K562 (cell line): ENCODE measurements at regions not wholly inside any gene's neighbourhood (a gene's known extent, or its start where the extent isn't known, plus 50 kb on each side); places are given as distances from the start of the nearest gene placed in this dataset.
A peak's percentile ranks its signal among the peaks of the same experiment; 100 is the strongest.
"Not testable (repeated sequence)": the region's sequence is repeated elsewhere in the genome, so short reads cannot be mapped to it uniquely, and the experiment has no call there.

Experiments used
- ATAC-seq: fragments of 200-7000 bp; cut with Tn5 transposase; 3 replicates; pipeline ENCODE4 v1.9.1; 2020; ENCODE audit warnings: moderate library complexity
- BruUV-seq: library from RNA; stranded (reverse); fragments of 400-500 nt; replicated peaks from 2 replicates; lab custom pipeline; 2021; lab: Mats Ljungman, UMichigan
- CTCF ChIA-PET: fragments of 300-600 bp; formaldehyde crosslinking; extraction: SDS; loops from one replicate; lab custom pipeline; 2021; ENCODE audit warnings: low intra/inter-chr PET ratio; lab: Yijun Ruan, JAX
- POLR2A ChIA-PET: fragments of 300-600, 350-650 bp; sonication (Branson Sonifier 250); formaldehyde crosslinking; extraction: SDS; loops from one replicate; lab custom pipeline; 2021; ENCODE audit warnings: antibody characterized with exemption, inconsistent platforms; lab: Yijun Ruan, JAX
- DNase-seq, 4 experiments: peaks; one replicate each; pipeline versions ENCODE4 v3.0.0 to v3.0.0-alpha.2; 2011 to 2018; ENCODE audit warnings: low spot score in 3 of 4, mixed read lengths in 3 of 4; ENCODE audit errors: extremely low read depth in 1 of 4
- FAIRE-seq: peaks from 2 replicates; lab custom pipeline; 2011; peaks lifted over from hg19 to GRCh38; lab: Jason Lieb, UNC
- H2AFZ ChIP-seq: 2 replicates; pipeline ENCODE4 v1.6.0; 2011; ENCODE audit warnings: low read depth, low read length, control low read depth, inconsistent platforms
- H3K27ac ChIP-seq: fragments of 200-600 bp; 3 replicates; pipeline ENCODE4 v1.8.0; 2011; ENCODE audit warnings: low read depth, mild to moderate bottlenecking, control low read depth, inconsistent platforms, low read length, moderate library complexity, mixed read lengths; ENCODE audit errors: extremely low read depth
- H3K27me3 ChIP-seq, 2 experiments: fragments of 300-600 bp in 1 of 2; 2 replicates in 1 of 2; 3 replicates in 1 of 2; pipeline versions ENCODE4 v1.6.0 to v1.8.0; 2011; ENCODE audit warnings: inconsistent platforms in 2 of 2, low read length in 2 of 2, mild to moderate bottlenecking in 1 of 2, mixed read lengths in 1 of 2, moderate library complexity in 1 of 2; ENCODE audit not compliant: control insufficient read depth in 2 of 2, insufficient read depth in 2 of 2
- H3K36me3 ChIP-seq: fragments of 300-600 bp; 3 replicates; pipeline ENCODE4 v1.8.0; 2011; ENCODE audit warnings: mild to moderate bottlenecking, low read length, inconsistent platforms; ENCODE audit not compliant: control insufficient read depth, insufficient read depth
- H3K4me1 ChIP-seq, 2 experiments: fragments of 200-600 bp in 1 of 2; replicated peaks in 1 of 2; 2 replicates in 1 of 2; 3 replicates in 1 of 2; pipeline versions ENCODE4 v1.5.1 to v1.8.0; 2011; ENCODE audit warnings: inconsistent platforms in 2 of 2, low read length in 2 of 2, mild to moderate bottlenecking in 1 of 2, mixed read lengths in 1 of 2, moderate library complexity in 1 of 2; ENCODE audit not compliant: control insufficient read depth in 2 of 2, insufficient read depth in 2 of 2
- H3K4me2 ChIP-seq: 2 replicates; pipeline ENCODE4 v1.6.1; 2011; ENCODE audit warnings: low read length, control low read depth, inconsistent platforms, mixed read lengths; ENCODE audit not compliant: insufficient read depth
- H3K4me3 ChIP-seq: fragments of 200-600 bp; sonication (generic), shearing (Covaris generic); 2 replicates; pipeline ENCODE4 v1.5.1; 2016; ENCODE audit warnings: control low read depth, inconsistent platforms
- H3K79me2 ChIP-seq: fragments of 200-600 bp; 3 replicates; pipeline ENCODE4 v1.8.0; 2011; ENCODE audit warnings: low read length, inconsistent platforms; ENCODE audit not compliant: control insufficient read depth, insufficient read depth
- H3K9ac ChIP-seq, 2 experiments: 2 replicates each; pipeline versions ENCODE4 v1.6.0 to v1.6.1; 2011; ENCODE audit warnings: low read depth in 2 of 2, low read length in 2 of 2, control low read depth in 1 of 2, inconsistent platforms in 1 of 2, mild to moderate bottlenecking in 1 of 2, mixed read lengths in 1 of 2; ENCODE audit not compliant: insufficient read depth in 1 of 2
- H3K9me1 ChIP-seq: one replicate; pipeline ENCODE4 v1.6.0; 2011; ENCODE audit warnings: inconsistent platforms, mild to moderate bottlenecking, low read length, moderate library complexity; ENCODE audit not compliant: control insufficient read depth, insufficient read depth
- H3K9me3 ChIP-seq: replicated peaks from 2 replicates; pipeline ENCODE4 v1.5.1; 2011; ENCODE audit warnings: low read depth, low read length, inconsistent platforms; ENCODE audit not compliant: control insufficient read depth, insufficient read depth
- H4K20me1 ChIP-seq: replicated peaks from 2 replicates; pipeline ENCODE4 v1.6.1; 2011; ENCODE audit warnings: low read length, inconsistent platforms, mixed read lengths; ENCODE audit not compliant: control insufficient read depth, insufficient read depth
- BCOR ChIP-seq: fragments of 450-650 bp; IDR thresholded peaks from 2 replicates; pipeline ENCODE4 v1.6.1; 2016
- ETV6 ChIP-seq, 3 experiments: fragments of 150-350 bp in 1 of 3; sonication (generic) in 1 of 3; formaldehyde crosslinking in 1 of 3; IDR thresholded peaks; 2 replicates each; pipeline versions ENCODE4 v1.6.1 to v1.8.0; 2014 to 2022; ENCODE audit warnings: borderline replicate concordance in 2 of 3, low read depth in 2 of 3, antibody characterized with exemption in 1 of 3, low read length in 1 of 3, mild to moderate bottlenecking in 1 of 3, missing genetic modification reagents in 1 of 3
- RNF219 ChIP-seq: fragments of 250-450 bp; sonication (Bioruptor Pico); IDR thresholded peaks from 2 replicates; pipeline ENCODE4 v1.5.0; 2022; ENCODE audit warnings: mild to moderate bottlenecking
- ZNF146 ChIP-seq: IDR thresholded peaks from one replicate; pipeline ENCODE4 v1.6.1; 2018; ENCODE audit warnings: missing compliant biosample characterization; ENCODE audit not compliant: unreplicated experiment
- ZNF253 ChIP-seq: fragments of 250-450 bp; sonication (Bioruptor Pico); conservative IDR thresholded peaks from 2 replicates; pipeline ENCODE4 v1.6.1; 2021; ENCODE audit warnings: mild to moderate bottlenecking
- ZNF57 ChIP-seq: fragments of 450-650 bp; formaldehyde crosslinking; IDR thresholded peaks from 2 replicates; pipeline ENCODE4 v1.4.0; 2020; ENCODE audit warnings: mild to moderate bottlenecking, moderate library complexity
- WGBS: fragments of 100-300 bp; shearing (Covaris generic); methylation state at CpG from one replicate; pipeline ENCODE4 v1.1.6; 2016; ENCODE audit warnings: low coverage, mixed read lengths; ENCODE audit not compliant: insufficient coverage; ENCODE audit errors: missing lambda C conversion rate; 5-methylcytosine and 5-hydroxymethylcytosine counted together
- in situ Hi-C: fragments of 300-500 bp; cut with MboI; formaldehyde crosslinking; loops from 4 replicates; pipeline ENCODE4 v1.15.0; 2018; ENCODE audit warnings: inconsistent platforms, mixed read lengths
- intact Hi-C: fragments of 100-400 bp; cut with micrococcal nuclease; formaldehyde crosslinking; loops from 2 replicates; pipeline ENCODE4 v1.14.2; 2022
- TF ChIP-seq, protein P1 (sequence below): fragments of 150-350 bp; conservative IDR thresholded peaks from 2 replicates; pipeline ENCODE4 v1.6.1; 2014; ENCODE audit warnings: low read length

- in situ Hi-C loops = loop anchor here (10.0 kb wide), 1 partner anchor 885 kb away; no protein-coding TSS in a partner anchor
Measured at GRCh38 chr4:82279550-82279949, 94.2 kb downstream of the HNRNPD start.

DNA sequence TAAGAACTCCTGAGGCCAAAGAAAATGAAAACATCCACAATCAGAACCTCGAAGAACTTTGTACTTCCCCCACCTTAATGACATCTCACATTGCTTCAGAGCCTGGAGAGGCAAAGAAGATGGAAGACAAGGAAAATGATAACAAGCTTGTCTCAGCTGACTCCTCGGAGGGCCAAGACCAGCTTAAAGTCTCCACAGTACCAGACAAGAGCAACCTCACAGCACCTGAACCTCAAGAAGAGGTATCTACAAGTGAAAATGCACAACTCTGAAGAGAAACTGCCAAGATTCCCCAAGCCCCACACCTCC, 97.5 kb downstream of the HNRNPD start:
- no peak overlapping the region for H3K4me3 ChIP-seq
- H3K9me3 ChIP-seq = no peaks in the 10 kb centered on the region
- no peak overlapping the region for H3K9ac ChIP-seq
- no peaks in the 10 kb centered on the region for H3K4me1 ChIP-seq
- H3K4me2 ChIP-seq = no peak overlapping the region
- no peak for DNase-seq
- H4K20me1 ChIP-seq = no peaks in the 10 kb centered on the region
- TF ChIP-seq ETV6 (IDR thresholded peaks at IDR 0.05; ENCODE audit: borderline replicate concordance in 1 of 2, low read depth in 2 of 2, low read length in 1 of 2) (no peak), ETV6 (CRISPR knock-in tag; IDR thresholded peaks at IDR 0.05; ENCODE audit: borderline replicate concordance) (no peak), ZNF253 (CRISPR knock-in tag) (no peak), RNF219 (no peak), ZNF57 (CRISPR knock-in tag) (no peak)
- TF ChIP-seq, protein P1, sequence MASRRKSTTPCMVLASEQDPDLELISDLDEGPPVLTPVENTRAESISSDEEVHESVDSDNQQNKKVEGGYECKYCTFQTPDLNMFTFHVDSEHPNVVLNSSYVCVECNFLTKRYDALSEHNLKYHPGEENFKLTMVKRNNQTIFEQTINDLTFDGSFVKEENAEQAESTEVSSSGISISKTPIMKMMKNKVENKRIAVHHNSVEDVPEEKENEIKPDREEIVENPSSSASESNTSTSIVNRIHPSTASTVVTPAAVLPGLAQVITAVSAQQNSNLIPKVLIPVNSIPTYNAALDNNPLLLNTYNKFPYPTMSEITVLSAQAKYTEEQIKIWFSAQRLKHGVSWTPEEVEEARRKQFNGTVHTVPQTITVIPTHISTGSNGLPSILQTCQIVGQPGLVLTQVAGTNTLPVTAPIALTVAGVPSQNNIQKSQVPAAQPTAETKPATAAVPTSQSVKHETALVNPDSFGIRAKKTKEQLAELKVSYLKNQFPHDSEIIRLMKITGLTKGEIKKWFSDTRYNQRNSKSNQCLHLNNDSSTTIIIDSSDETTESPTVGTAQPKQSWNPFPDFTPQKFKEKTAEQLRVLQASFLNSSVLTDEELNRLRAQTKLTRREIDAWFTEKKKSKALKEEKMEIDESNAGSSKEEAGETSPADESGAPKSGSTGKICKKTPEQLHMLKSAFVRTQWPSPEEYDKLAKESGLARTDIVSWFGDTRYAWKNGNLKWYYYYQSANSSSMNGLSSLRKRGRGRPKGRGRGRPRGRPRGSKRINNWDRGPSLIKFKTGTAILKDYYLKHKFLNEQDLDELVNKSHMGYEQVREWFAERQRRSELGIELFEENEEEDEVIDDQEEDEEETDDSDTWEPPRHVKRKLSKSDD = no peak
- TF ChIP-seq, all 486 proteins: peak for 0
- Histone ChIP-seq H3K9me1 (no peaks in the 10 kb centered on the region), H3K36me3 (no peaks in the 10 kb centered on the region), H3K27ac (no peak overlapping the region), H2AFZ (no peak overlapping the region), H3K79me2 (no peaks in the 10 kb centered on the region), H3K27me3 (peaks cover 13 to 21% of the 10 kb centered on the region in 2 experiments; a peak in 4 of 5 replicates)
- in situ Hi-C loops (loop anchor here (10.0 kb wide), 1 partner anchor 881 kb away; no protein-coding TSS in a partner anchor), intact Hi-C loops (loop anchor here (2.0 to 10.0 kb wide), 4 partner anchors 85 to 461 kb away; no protein-coding TSS in a partner anchor)
- CTCF ChIA-PET = interaction anchor here (1.2 kb wide), 2 partner anchors 84 to 112 kb away, joined by 4 to 5 read pairs; no protein-coding TSS in a partner anchor
- 0% methylated on average over 2 of the region's 2 CpGs for WGBS
- FAIRE-seq (no peak), ATAC-seq (no peak)
- BruUV-seq = no TSS peak
- POLR2A ChIA-PET = no interaction called here

More at GRCh38 chr4:82279550-82279949, 94.2 kb downstream of the HNRNPD start:
- H3K79me2 ChIP-seq, ATAC-seq, BruUV-seq, CTCF ChIA-PET, H3K9me3 ChIP-seq, H3K4me2 ChIP-seq, H2AFZ ChIP-seq, DNase-seq, H3K9me1 ChIP-seq, H3K4me3 ChIP-seq, H3K9ac ChIP-seq, H3K27ac ChIP-seq, H3K36me3 ChIP-seq, H3K4me1 ChIP-seq, H4K20me1 ChIP-seq, FAIRE-seq, POLR2A ChIA-PET: not testable (repeated sequence)
- 3% methylated on average over 4 of the region's 4 CpGs for WGBS
- TF ChIP-seq ZNF146 (CRISPR knock-in tag) (peak; percentile 65), BCOR (peak; percentile 47)
- H3K27me3 ChIP-seq = peaks cover 12 to 17% of the 10 kb centered on the region in 2 experiments; a peak in 4 of 5 replicates
- intact Hi-C loops = loop anchor here (5.0 to 10.0 kb wide), 3 partner anchors 185 to 458 kb away; no protein-coding TSS in a partner anchor
